ENCODE measurements at regions not wholly inside any gene's neighbourhood (a gene's known extent, or its start where the extent isn't known, plus 50 kb on each side); places are given as distances from the start of the nearest gene placed in this dataset.

GRCh38 chr4:125832161-125832560 lies 517.4 kb downstream of the FAT4 start:
- Histone ChIP-seq H3K9me3 (replicated peaks; ENCODE audit: control insufficient read depth, insufficient read depth, low read length) (no peaks in the 10 kb centered on the region), H3K36me3 (ENCODE audit: control insufficient read depth in 2 of 2, extremely low read depth in 1 of 2, insufficient read depth in 2 of 2, low read length in 2 of 2) (no peaks in the 10 kb centered on the region), H3K4me1 (ENCODE audit: control insufficient read depth, extremely low read depth, insufficient read depth, low read length) (peaks cover 3% of the 10 kb centered on the region), H4K20me1 (replicated peaks; ENCODE audit: control insufficient read depth, extremely low read depth, insufficient read depth, low read length) (no peaks in the 10 kb centered on the region), H3K79me2 (ENCODE audit: control insufficient read depth, insufficient read depth, low read length) (no peaks in the 10 kb centered on the region), H3K9me1 (replicated peaks; ENCODE audit: control insufficient read depth, extremely low read depth, insufficient read depth, low read length) (no peaks in the 10 kb centered on the region), H3K27ac (ENCODE audit: insufficient read depth, low read depth, low read length) (no peak overlapping the region), H2AFZ (ENCODE audit: low read depth, low read length) (no peak overlapping the region), H3K27me3 (ENCODE audit: control insufficient read depth in 2 of 2, insufficient read depth in 2 of 2, low read length in 2 of 2) (no peaks in the 10 kb centered on the region), H3K4me2 (ENCODE audit: insufficient read depth, low read length) (no peak overlapping the region), H3K9ac (replicated peaks; ENCODE audit: extremely low read depth, insufficient read depth, low read length) (no peak overlapping the region), H3K4me3 (replicated peaks in 1 of 3; ENCODE audit: insufficient read depth in 1 of 3, low read depth in 1 of 3, low read length in 3 of 3) (no peak overlapping the region)
- FAIRE-seq, result no peak
- TF ChIP-seq POLR2A (IDR thresholded peaks at IDR 0.05; ENCODE audit: low read depth, low read length) (no peak), GATA2 (IDR thresholded peaks at IDR 0.05; ENCODE audit: insufficient read depth, insufficient read length, low read depth, low read length) (no peak), FOS (IDR thresholded peaks at IDR 0.05; ENCODE audit: borderline replicate concordance, insufficient read depth, low read length) (no peak), CTCF (IDR thresholded peaks at IDR 0.05; ENCODE audit: extremely low read depth in 1 of 2, insufficient read depth in 1 of 2, low read depth in 1 of 2, low read length in 2 of 2) (no peak), MAX (IDR thresholded peaks at IDR 0.05; ENCODE audit: insufficient read depth, insufficient read length) (no peak), JUN (IDR thresholded peaks at IDR 0.05; ENCODE audit: borderline replicate concordance, insufficient read depth, insufficient read length, low read depth) (no peak), EZH2 (IDR thresholded peaks at IDR 0.05; ENCODE audit: borderline replicate concordance, low read depth, low read length, severe bottlenecking) (no peak), POLR2AphosphoS5 (IDR thresholded peaks at IDR 0.05; ENCODE audit: insufficient read depth, low read depth, low read length) (no peak), MYC (IDR thresholded peaks at IDR 0.05; ENCODE audit: low read depth, low read length) (no peak)
- CTCF ChIA-PET, result no interaction called here
- DNase-seq (ENCODE audit: low read depth, low spot score), result no peak
- BruUV-seq (replicated peaks), result no TSS peak
- POLR2A ChIA-PET, result no interaction called here
- intact Hi-C loops (cut with micrococcal nuclease), result no loop called here
- dilution Hi-C loops (cut with MboI; ENCODE audit: extremely low pct_ligation_motif_present, low sequenced_read_pairs), result no loop called here
